ENCODE measurements at regions not wholly inside any gene's neighbourhood (a gene's known extent, or its start where the extent isn't known, plus 50 kb on each side); places are given as distances from the start of the nearest gene placed in this dataset.

DNA sequence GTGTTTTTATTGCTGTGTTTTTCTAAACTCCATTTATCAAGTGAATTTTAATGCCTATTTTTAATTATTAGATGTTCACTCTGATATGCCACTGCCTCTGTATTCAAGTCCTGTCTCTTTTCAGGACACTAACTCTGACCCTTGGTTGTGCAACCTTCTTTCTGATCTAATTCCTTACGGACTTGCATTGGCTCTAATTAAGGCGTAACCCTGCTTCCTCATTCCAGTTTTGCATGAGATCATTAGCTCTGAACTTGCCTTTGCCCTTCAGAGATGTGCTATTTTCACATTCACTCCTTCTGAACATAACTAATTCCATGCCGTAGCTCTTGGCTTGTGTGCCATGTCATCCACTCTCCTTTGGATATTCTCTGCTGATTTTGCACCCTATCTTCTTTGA lies 162.5 kb upstream of the TMEFF2 start:
- Histone ChIP-seq H3K79me2 (ENCODE audit: control insufficient read depth, insufficient read depth, low read length) (no peaks in the 10 kb centered on the region), H3K9me3 (replicated peaks; ENCODE audit: control insufficient read depth, insufficient read depth, low read length) (no peaks in the 10 kb centered on the region), H2AFZ (ENCODE audit: control insufficient read depth, low read depth, low read length) (no peak overlapping the region), H3K27me3 (replicated peaks in 1 of 2; ENCODE audit: control insufficient read depth in 2 of 2, insufficient read depth in 2 of 2, low read length in 1 of 2) (no peaks in the 10 kb centered on the region), H3K4me3 (no peak overlapping the region), H3K4me2 (ENCODE audit: control insufficient read depth, insufficient read depth) (no peak overlapping the region), H3K36me3 (ENCODE audit: control insufficient read depth in 2 of 2, insufficient read depth in 2 of 2, low read length in 1 of 2) (no peaks in the 10 kb centered on the region), H3K9ac (ENCODE audit: control insufficient read depth, insufficient read depth, low read length) (no peak overlapping the region), H3K4me1 (ENCODE audit: control insufficient read depth, insufficient read depth, low read length) (no peaks in the 10 kb centered on the region), H4K20me1 (ENCODE audit: control insufficient read depth, insufficient read depth) (no peaks in the 10 kb centered on the region), H3K27ac (ENCODE audit: control insufficient read depth, insufficient read depth) (no peak overlapping the region)
- ATAC-seq (no peak), FAIRE-seq (no peak), DNase-seq (ENCODE audit: low read depth, low spot score) (no peak)
- 2% methylated on average over 3 of the region's 3 CpGs for WGBS (ENCODE audit: insufficient coverage, insufficient replicate concordance, low lambda C conversion rate, missing lambda C conversion rate)
- ChIA-PET SMC1A (ENCODE audit: uncharacterized antibody, unreplicated experiment) (no interaction called here), POLR2A (no interaction called here), RAD21 (ENCODE audit: unreplicated experiment) (no interaction called here), CTCF (no interaction called here)
- BruUV-seq (replicated peaks): no TSS peak
- no peak for TF ChIP-seq SMC3 (IDR thresholded peaks at IDR 0.05; ENCODE audit: borderline replicate concordance, low read length)
- TF ChIP-seq BCL11A (IDR thresholded peaks at IDR 0.05; ENCODE audit: low read depth, low read length): no peak
- no peak for TF ChIP-seq YY1 (IDR thresholded peaks at IDR 0.05; ENCODE audit: low read depth, low read length)
- TF ChIP-seq DPF2 (IDR thresholded peaks at IDR 0.05): no peak
- TF ChIP-seq, protein P1, sequence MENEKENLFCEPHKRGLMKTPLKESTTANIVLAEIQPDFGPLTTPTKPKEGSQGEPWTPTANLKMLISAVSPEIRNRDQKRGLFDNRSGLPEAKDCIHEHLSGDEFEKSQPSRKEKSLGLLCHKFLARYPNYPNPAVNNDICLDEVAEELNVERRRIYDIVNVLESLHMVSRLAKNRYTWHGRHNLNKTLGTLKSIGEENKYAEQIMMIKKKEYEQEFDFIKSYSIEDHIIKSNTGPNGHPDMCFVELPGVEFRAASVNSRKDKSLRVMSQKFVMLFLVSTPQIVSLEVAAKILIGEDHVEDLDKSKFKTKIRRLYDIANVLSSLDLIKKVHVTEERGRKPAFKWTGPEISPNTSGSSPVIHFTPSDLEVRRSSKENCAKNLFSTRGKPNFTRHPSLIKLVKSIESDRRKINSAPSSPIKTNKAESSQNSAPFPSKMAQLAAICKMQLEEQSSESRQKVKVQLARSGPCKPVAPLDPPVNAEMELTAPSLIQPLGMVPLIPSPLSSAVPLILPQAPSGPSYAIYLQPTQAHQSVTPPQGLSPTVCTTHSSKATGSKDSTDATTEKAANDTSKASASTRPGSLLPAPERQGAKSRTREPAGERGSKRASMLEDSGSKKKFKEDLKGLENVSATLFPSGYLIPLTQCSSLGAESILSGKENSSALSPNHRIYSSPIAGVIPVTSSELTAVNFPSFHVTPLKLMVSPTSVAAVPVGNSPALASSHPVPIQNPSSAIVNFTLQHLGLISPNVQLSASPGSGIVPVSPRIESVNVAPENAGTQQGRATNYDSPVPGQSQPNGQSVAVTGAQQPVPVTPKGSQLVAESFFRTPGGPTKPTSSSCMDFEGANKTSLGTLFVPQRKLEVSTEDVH (IDR thresholded peaks at IDR 0.05; ENCODE audit: low read depth, partially characterized antibody): no peak
- intact Hi-C loops (cut with micrococcal nuclease; ENCODE audit: unreplicated experiment) (no loop called here), in situ Hi-C loops (cut with MboI) (no loop called here)

DNA sequence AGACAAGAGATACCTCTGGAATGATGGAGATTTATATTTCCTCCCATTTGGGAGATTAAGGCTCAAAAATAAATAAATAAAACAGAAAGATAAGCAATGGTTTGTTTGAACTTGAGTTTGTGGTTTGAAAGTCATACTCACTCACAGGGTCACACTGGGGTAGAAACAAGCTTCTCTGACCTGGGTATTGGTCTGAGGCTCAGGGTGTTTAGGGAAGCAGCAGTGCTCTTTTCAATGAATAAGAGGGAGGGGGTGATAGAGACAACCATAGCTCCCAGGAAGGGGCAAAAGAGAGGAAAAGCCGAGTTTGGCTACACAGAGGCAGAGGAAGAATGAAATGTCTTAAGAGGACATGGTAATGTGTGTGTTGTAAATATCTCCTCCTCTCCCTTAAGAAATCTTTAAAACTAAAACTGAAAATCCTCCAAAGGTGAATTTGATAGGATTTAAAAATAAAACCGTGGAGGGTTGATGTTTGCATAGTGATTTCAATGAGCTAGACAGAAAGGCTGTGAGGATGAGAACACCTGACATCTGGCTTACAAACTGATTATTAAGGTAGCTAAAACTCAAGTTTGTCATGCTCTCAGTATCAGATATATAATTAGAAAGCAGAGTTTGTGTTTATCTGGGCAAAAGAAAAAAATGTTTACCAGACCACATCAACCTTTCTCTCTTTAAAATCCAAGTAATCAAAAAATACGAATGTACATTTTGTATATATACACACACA lies 159.9 kb upstream of the TMEFF2 start:
- Histone ChIP-seq H3K4me3 (no peak overlapping the region), H3K27ac (ENCODE audit: control insufficient read depth, insufficient read depth) (no peak overlapping the region), H3K27me3 (replicated peaks in 1 of 2; ENCODE audit: control insufficient read depth in 2 of 2, insufficient read depth in 2 of 2, low read length in 1 of 2) (no peaks in the 10 kb centered on the region), H3K9ac (ENCODE audit: control insufficient read depth, insufficient read depth, low read length) (no peak overlapping the region), H3K9me3 (replicated peaks; ENCODE audit: control insufficient read depth, insufficient read depth, low read length) (no peaks in the 10 kb centered on the region), H4K20me1 (ENCODE audit: control insufficient read depth, insufficient read depth) (no peaks in the 10 kb centered on the region), H3K4me2 (ENCODE audit: control insufficient read depth, insufficient read depth) (no peak overlapping the region), H2AFZ (ENCODE audit: control insufficient read depth, low read depth, low read length) (no peak overlapping the region), H3K36me3 (ENCODE audit: control insufficient read depth in 2 of 2, insufficient read depth in 2 of 2, low read length in 1 of 2) (no peaks in the 10 kb centered on the region), H3K4me1 (ENCODE audit: control insufficient read depth, insufficient read depth, low read length) (no peaks in the 10 kb centered on the region), H3K79me2 (ENCODE audit: control insufficient read depth, insufficient read depth, low read length) (no peaks in the 10 kb centered on the region)
- DNase-seq (ENCODE audit: low read depth, low spot score): no peak
- FAIRE-seq: no peak
- CTCF ChIA-PET: no interaction called here
- RAD21 ChIA-PET (ENCODE audit: unreplicated experiment): no interaction called here
- SMC1A ChIA-PET (ENCODE audit: uncharacterized antibody, unreplicated experiment): no interaction called here
- BruUV-seq (replicated peaks): no TSS peak
- 0% methylated on average over 3 of the region's 3 CpGs for WGBS (ENCODE audit: insufficient coverage, insufficient replicate concordance, low lambda C conversion rate, missing lambda C conversion rate)
- in situ Hi-C loops (cut with MboI) (no loop called here), intact Hi-C loops (cut with micrococcal nuclease; ENCODE audit: unreplicated experiment) (no loop called here)
- no peak for ATAC-seq
- POLR2A ChIA-PET: no interaction called here
- TF ChIP-seq POLR2A (IDR thresholded peaks at IDR 0.05; ENCODE audit: low read depth, low read length) (no peak), ZNF24 (IDR thresholded peaks at IDR 0.05) (no peak), ZNF622 (IDR thresholded peaks at IDR 0.05) (no peak), TBL1XR1 (IDR thresholded peaks at IDR 0.05; ENCODE audit: low read depth, low read length) (no peak), CEBPB (IDR thresholded peaks at IDR 0.05; ENCODE audit: borderline replicate concordance in 1 of 2, low read depth in 2 of 2, low read length in 2 of 2) (no peak), MEF2A (IDR thresholded peaks at IDR 0.05; ENCODE audit: insufficient read depth, low read depth, low read length) (no peak), BHLHE40 (IDR thresholded peaks at IDR 0.05; ENCODE audit: borderline replicate concordance in 1 of 2, low read depth in 2 of 2, low read length in 1 of 2) (no peak)
- TF ChIP-seq, protein P2, sequence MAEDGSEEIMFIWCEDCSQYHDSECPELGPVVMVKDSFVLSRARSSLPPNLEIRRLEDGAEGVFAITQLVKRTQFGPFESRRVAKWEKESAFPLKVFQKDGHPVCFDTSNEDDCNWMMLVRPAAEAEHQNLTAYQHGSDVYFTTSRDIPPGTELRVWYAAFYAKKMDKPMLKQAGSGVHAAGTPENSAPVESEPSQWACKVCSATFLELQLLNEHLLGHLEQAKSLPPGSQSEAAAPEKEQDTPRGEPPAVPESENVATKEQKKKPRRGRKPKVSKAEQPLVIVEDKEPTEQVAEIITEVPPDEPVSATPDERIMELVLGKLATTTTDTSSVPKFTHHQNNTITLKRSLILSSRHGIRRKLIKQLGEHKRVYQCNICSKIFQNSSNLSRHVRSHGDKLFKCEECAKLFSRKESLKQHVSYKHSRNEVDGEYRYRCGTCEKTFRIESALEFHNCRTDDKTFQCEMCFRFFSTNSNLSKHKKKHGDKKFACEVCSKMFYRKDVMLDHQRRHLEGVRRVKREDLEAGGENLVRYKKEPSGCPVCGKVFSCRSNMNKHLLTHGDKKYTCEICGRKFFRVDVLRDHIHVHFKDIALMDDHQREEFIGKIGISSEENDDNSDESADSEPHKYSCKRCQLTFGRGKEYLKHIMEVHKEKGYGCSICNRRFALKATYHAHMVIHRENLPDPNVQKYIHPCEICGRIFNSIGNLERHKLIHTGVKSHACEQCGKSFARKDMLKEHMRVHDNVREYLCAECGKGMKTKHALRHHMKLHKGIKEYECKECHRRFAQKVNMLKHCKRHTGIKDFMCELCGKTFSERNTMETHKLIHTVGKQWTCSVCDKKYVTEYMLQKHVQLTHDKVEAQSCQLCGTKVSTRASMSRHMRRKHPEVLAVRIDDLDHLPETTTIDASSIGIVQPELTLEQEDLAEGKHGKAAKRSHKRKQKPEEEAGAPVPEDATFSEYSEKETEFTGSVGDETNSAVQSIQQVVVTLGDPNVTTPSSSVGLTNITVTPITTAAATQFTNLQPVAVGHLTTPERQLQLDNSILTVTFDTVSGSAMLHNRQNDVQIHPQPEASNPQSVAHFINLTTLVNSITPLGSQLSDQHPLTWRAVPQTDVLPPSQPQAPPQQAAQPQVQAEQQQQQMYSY (CRISPR knock-in tag; IDR thresholded peaks at IDR 0.05): no peak

All from GM12878 (cell line).